Tongue (tissue), 1 donor: ENCODE measurements at regions not wholly inside any gene's neighbourhood (a gene's known extent, or its start where the extent isn't known, plus 50 kb on each side); places are given as distances from the start of the nearest gene placed in this dataset.
A peak's percentile ranks its signal among the peaks of the same experiment; 100 is the strongest.

Experiments used
- DNase-seq: peaks from one replicate; pipeline ENCODE4 v3.0.0-alpha.2; 2015

DNA sequence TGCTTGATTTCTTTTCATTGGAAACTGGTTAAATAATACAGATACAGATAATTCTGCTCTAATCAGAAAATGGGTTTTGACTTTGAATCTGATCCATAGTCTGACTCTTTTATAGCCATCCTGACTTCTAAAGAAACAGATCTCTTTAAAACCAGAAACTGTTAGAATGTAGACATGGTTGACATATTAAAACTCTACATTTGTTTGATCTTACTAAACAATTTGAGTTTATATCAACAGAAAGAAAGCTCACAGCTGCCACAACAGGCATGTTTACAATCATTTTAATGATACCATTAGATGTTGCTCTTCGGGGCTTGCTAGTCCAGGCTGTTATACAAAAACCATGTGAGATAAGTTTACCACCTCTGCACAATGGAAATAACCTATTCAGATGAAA, 193.0 kb upstream of the SEMA3A start:
- no peak for DNase-seq

DNA sequence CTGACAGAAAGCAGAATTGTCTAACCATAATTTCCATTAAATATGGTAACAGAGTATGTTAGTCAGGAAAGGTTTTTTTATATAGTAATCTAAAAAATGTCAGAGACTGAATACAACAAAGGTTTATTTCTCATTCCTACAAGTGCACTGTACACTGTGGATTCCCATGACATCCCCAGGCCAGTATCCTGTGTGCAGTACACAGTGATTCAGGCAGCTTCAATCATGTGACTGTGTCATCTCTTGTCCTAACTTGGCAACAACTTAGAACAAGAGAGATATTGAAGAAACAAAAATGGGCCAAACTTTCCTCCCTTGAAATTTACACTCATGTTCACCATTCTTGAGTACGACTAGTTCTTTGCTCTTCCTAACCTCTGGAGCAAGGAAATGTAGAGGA, 189.8 kb upstream of the SEMA3A start:
- no peak for DNase-seq

DNA sequence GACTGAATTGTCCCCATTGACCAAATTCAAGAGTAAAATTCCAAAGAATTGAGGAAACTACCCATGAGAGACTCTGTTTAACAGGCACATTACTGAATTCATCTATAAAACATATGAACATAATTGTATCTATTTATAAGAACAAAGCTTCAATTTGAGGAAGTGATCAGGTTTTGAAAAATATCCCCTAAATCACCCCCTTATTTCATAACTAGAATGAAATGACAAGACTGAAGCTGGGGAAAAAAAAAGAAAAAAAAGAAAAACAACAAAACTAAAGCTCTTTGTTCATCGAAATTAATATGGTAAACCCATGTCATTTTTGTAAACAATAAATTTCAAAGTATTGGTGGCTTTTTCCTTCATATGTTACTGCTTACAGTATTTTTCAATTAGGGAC, 184.9 kb upstream of the SEMA3A start:
- DNase-seq: no peak

DNA sequence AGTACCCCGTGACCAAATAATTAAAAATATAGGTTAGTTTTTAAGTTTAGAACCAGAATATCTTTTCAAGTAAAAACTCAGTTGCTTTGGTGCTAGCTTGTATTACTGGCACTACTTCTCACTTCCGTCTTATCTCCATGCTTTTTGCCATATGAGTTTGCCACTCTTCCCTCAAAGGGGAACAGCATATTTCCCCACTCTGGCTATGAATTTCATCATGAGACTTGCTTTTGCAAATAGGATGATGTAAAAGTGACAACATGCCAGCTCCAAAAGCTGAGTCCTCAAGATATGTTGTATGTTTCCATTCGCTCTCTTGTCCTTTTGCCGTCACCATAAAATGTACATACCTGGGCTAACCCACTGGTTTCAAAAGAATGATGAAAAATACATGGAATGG, 178.1 kb upstream of the SEMA3A start:
- no peak for DNase-seq

DNA sequence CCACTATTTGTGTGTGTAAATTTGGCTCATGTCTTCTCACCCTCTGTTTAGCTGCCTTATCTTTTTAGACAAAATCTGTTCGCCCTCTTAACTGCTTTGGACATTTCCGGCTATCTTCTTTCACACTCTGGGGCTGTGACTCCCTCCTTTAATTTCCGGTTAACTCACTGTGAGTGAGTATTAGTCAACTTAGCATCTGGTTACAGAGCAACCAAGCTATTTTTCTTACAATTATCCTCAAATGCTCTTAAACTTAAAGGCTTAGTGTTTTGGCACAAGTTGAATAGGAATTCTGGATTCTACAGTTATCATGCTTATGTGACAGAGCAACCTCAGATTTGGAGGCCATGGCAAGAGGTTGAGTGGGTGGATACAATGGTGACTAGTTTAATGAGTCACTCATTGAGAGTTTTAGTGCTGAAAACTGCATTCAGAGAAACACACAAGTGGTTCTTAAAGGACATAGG, 177.6 kb upstream of the SEMA3A start:
- DNase-seq: no peak

DNA sequence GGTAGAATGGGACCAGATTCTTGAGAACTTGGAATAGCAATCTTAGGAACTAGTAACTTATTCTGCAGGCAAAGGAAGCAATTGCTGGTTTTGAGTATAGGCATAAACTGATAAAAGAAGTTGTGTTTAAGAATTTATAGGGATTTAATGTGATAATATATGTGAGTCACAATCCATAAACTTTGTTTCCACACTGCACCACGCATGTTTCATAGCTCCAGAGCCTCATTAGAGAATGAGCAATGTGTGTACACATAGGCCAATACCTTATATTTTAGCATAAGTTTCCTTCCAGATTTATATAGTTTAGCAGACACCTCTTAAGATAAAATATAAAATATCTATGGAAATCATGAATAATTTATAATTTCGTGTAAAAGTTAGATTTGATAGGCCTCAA, 175.5 kb upstream of the SEMA3A start:
- no peak for DNase-seq

DNA sequence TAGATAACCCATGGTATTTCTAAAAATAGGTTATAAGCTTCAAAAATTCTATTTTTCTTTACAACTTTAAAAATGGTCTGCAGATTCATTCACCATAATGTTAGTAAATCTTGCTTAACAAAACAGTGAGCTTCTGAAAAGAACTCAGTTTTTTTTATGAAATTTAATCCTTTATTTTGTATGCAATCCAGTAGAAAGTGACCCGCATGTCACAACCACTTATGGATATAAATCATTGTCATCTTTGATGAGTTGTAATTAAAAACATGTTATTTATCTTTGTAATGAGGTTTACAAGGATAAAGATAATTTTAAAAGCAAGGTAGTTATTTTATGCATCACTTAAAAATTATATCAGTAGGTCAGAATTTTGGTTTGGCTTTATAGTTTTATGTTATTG, 173.5 kb upstream of the SEMA3A start:
- DNase-seq: no peak

DNA sequence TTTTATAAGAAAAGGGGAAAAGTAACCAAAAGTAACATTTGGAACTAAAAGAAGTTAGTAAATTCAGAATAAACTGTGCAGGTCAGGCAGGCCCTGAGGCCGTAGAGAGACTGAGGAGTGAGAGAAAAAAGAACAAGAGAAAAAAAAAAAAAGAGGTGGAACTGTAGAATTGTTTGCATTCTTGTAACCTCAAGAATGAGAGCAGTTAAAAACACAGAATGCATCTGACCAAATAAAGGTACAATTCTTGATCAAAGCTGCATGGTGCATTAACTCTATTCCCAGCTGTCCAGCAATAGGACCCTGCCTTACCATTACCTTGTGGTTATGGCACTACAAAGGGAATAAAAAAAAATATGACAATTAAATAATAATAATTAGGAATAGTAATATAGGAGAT, 170.1 kb upstream of the SEMA3A start:
- DNase-seq: no peak

DNA sequence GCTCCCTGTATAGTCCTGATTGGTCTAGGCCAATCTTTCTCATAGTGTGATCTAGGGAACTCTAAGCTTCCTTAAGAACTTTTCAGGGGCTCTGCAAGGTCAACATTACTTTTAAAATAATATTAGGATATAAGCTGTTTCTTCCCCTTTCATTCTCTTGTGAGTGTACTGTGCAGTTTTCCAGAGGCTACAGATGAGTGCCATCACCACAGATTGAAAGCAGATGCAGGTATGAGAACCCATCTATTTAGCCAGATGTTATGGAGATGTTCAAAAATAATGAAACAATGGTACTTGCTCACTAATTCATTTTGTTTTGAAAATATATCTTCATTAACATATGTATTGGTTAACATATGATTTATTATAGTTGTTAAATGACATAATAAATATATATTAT, 169.2 kb upstream of the SEMA3A start:
- no peak for DNase-seq

DNA sequence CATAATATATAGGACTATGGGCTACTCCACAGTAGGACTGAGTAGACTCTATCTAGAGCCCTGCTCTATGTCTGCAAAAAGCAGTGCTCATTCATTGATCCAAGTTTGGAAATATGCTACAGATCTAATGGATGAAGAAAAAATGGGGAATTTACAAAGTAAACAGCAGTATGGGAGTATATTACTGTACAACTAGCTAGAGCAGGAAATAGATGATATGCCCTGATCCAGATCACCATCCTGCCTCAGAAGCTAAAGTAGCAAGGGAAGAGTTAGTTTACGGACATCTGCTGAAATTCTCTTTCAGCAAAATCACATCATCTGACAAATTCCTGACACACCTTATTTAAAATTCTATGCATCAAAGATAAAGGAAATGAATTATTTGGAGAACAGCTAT, 168.2 kb upstream of the SEMA3A start:
- no peak for DNase-seq

DNA sequence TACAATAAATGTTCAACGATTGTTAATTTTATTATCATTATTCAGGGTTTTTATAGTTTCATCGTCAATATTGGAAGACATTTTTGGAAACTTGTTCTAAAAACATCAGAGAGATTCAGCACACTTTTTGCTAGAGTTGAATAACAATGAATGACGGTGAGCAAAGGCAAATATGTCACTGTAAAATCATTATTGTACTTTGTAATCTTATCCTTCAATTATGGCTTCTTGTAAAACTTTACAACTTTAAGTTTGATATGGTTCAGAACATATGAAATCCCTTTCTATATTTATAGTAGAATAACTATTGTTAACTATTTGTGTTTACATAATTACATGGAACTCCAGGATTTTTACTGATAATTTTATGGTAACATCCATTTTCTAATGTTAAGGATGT, 167.8 kb upstream of the SEMA3A start:
- no peak for DNase-seq

DNA sequence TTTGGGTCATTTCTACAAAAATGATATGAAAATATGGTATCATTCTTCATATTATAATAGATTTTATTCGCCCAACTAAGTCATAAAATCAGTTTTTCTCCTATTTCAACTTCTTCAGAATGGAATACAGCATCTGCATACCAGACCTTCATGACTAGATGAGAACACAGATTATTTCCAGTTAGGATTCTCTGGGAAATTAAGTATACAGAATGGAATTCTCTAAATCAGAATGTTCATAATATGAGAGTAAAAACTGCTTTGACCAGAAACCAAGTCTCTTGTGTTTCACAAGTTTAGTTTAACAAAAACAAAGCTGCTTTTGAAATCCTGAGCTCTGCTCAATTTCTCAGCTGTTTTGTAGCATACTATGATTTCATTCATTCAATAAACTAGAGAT, 160.3 kb upstream of the SEMA3A start:
- DNase-seq: no peak

DNA sequence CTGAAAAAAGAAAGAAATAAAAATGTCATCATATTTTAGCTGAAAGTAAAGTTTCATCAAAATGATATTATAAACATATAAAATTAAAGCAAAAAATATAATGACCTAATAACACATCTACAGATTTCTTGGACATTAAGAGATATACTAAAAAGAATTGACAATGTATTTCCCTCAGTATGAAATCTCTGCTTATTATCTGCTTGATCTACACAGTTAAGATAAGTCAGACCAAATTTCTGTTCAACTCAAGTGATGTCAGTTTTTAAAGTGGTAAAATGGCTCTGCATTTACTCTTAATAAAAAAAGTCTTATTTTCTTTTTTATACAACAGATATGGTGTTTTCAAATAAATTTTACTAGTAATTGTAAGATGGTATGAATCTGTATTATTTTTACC, 159.4 kb upstream of the SEMA3A start:
- DNase-seq: no peak

DNA sequence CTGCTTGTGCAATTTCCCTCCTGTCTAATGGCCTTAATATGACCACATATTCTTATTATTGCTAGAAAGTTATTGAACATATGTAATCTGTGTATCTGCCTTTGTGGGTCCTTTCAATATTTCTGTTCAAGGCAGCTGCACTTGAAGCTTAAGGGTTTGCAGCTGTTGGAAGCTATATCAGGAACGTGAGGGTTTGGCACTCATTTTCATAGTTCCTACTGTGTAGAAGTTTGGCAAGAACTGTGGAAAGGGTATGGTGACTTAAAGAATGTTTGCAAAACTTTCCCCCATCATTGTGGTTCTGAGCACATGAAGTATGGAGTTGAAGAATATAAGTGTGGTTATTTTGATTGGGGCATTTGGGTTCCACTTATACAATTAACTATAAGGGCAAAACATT, 144.7 kb upstream of the SEMA3A start:
- DNase-seq: peak; percentile 90

DNA sequence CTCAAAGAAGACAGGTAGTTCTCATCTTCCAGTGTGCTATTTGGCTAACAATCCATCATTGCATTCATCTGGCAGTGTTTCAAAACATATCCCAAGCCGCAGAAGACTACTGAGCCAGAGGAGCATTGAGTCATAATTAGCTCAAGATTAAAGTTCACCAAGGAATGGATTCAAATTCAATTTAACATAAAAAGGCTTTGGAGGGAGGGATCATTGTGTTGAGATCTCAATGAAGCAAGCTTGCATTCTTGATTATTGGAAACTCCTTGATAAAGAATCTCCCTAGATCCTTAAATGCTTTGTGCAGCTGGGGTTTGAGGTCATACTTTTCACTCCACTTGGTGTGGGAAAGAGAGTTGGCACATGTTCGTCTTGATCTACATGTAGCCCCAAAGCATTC, 142.8 kb upstream of the SEMA3A start:
- no peak for DNase-seq

DNA sequence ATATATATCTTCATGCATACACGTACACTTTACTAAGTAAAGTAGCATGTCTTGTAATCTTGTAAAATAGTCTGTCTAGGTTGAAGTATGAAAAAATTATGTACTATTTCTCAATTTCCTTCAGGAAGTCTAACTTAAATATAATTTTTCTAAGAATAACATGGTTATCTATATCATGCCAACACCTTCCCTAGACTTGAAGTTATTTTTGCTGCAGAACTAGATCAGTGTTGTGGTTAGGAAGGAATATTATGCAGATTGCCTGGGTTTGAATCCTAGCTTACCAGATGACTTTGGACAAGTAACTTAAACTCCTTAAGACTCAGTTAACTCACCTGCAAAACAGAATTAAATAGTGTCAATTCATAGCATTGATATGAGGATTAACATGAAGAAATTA, 142.2 kb upstream of the SEMA3A start:
- DNase-seq: no peak

DNA sequence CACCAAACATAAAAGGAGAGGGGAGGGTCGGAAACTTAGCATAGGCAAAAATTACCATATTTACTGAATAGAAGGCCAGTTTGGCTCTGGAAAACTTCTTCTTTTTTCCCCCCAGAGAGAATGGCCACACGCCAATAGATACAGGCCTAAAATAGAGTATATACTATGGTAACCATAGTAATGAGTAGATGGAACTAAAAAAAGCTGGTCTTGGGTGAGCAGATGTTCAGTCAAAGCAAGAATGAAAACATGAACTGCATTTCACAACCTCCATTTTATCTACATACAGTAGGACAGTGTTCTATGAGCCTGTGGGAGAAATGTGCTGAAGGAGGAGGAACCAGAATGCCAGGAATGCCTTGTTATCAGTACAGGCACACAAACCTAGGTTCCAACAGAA, 141.7 kb upstream of the SEMA3A start:
- DNase-seq: peak; percentile 39

DNA sequence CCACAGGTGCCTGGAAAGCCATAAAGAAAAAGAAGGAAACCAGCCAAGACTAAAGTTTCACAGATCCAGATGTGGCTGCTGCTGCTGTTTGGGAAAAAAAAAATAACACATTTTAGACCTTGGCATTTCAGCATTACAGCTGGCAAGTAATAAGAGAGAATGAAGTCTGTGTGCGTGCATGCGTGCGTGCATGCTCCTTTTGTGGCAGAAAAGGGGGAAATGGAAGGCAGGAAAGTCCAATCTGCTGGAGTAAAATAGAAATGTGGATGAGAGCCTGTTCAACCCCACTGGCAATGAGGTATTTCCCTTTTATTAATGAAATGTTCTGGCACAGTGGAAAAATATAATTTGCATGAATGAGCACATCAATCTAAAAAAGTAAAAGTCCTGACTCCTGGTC, 137.0 kb upstream of the SEMA3A start:
- peak; percentile 82 for DNase-seq

DNA sequence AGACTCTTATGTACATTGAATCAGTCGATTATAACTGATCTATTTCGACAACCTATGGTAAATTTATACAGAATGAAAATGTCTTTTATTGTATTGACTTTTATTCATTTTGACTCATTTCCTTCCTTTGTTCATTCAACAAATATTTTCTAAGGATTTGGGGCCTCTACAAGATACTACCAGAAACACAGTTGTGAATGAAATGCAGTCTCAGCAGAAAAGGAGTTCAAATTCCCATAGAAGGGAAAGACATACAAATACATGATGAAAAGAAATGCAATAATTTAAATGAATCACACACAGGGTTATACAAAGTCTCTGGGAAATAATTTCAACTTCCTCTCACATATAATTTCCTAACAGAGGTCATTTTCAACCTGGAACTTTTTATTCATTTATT, 134.0 kb upstream of the SEMA3A start:
- DNase-seq: no peak

DNA sequence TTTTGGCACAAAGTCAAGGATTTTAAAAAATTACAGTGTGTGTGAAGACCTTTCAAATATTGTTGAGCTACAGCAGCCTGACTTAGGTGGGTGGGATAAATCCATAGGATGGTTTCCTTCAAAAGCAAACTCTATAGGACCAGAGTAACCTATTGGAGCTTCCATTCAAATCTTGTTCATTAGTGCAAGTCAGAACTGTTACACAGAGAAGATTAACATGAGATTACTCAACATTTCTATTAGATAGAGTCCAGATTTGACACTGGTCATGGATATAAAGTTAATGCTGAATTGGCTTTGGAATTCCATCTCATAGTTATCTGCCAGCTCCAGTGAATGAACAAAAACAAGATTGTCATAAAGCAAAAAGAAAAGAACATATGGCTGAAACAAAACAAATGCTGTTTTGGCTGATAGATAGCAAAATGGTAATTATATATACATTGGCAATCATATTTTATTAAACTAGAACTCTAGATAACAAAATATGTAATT, 129.6 kb upstream of the SEMA3A start:
- DNase-seq: peak; percentile 82

DNA sequence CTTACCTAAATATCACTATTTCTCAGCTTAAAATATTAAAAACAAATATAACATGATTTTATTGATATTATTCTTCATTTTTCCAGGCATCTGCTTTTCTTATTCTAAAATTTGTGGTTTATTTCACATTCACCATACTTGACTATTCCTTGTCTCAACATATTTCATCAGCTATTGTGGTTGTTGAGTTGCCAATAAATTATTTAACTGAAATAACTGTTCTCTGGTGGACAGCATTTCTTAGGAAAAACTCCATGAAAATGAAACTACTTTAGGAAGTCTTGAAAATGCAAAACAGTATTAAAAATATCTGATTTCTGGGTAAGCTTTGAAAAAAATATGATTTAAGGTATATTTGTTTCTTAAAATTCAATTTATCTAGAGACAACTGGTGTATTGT, 122.9 kb upstream of the SEMA3A start:
- DNase-seq: no peak

DNA sequence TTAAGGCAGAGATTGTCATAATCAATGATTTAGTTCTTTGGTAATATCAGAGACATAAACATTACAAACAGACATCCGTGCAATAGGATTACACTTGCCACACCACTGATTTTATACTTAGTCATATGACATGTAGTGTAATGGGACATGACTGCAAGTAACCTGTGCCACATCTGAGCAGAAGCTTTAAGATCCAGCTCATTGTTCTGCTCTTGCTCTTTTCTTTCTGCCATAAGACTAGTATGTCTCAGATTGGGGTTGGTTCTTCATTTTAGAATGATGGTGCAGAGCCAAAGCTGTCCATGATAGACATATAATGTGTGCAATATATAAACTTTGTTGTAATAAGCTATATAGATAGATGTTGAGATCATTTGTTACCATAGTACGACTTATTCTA, 119.7 kb upstream of the SEMA3A start:
- DNase-seq: no peak

DNA sequence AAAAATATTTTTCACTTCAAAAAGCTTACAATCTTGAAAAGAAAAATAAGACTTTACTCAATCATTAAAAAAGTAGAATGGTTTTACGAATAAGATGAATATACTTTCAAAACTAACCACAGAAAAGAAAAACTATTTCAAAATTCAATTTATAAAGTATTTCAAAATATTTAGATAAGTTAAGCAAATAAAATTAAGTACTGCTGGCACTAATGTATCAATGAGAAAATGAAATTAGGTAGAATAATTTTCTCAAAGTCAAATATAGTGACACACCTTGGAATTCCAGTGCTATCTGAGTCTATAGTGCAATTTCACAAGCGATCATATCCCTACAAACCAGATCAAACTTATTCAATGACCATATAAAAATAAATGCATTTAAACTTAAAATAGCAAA, 109.8 kb upstream of the SEMA3A start:
- DNase-seq: no peak

DNA sequence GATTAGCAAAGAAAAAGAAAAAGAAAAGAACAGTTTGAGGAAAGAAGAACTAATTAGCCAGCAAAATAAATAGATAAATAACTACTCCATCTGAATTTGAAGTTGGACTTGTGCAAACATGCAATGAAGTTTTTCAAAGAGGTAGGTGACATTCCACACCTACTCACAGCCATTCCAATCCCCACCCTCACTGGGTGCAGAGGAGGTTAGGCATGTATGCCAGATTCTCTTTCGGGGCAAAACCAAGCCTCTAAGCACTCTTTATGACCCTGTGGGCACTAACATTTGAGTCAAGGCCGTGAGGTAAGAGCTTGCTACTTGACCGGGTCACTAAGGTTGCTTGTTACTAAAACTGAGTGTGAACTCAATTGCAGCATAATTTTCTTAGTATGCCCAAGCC, 108.4 kb upstream of the SEMA3A start:
- DNase-seq: no peak

DNA sequence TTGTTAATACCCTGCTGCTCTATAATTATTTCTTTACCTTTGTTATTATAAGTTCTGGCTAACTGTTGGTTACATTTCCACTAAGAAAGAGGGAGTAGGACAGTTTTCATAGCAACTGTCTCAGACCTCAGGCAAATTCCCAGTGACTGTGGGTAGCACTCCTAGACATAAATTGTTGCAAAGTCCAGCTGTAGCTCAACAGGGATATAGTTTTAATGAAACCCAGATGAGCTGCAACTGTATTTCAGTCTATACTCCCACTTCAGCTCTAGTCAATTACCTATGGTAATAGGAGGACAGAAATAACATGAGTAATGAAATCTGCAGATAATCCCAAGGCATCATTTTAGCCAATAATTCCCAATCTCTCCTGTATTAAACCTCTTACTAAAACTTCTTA, 103.0 kb upstream of the SEMA3A start:
- no peak for DNase-seq
